ENCODE measurements at regions not wholly inside any gene's neighbourhood (a gene's known extent, or its start where the extent isn't known, plus 50 kb on each side); places are given as distances from the start of the nearest gene placed in this dataset.

GRCh38 chr5:173801006-173801405 is 87.1 kb upstream of the CPEB4 start:
- H3K4me3 ChIP-seq, result no peak overlapping the region
- no peaks in the 10 kb centered on the region for H3K27me3 ChIP-seq
- H3K4me1 ChIP-seq (ENCODE audit: low read depth), result peaks cover 7% of the 10 kb centered on the region
- H3K9me3 ChIP-seq (ENCODE audit: low read depth), result no peaks in the 10 kb centered on the region
- no peak overlapping the region for H3K27ac ChIP-seq
- H3K36me3 ChIP-seq, result no peaks in the 10 kb centered on the region
- TF ChIP-seq, protein P1, sequence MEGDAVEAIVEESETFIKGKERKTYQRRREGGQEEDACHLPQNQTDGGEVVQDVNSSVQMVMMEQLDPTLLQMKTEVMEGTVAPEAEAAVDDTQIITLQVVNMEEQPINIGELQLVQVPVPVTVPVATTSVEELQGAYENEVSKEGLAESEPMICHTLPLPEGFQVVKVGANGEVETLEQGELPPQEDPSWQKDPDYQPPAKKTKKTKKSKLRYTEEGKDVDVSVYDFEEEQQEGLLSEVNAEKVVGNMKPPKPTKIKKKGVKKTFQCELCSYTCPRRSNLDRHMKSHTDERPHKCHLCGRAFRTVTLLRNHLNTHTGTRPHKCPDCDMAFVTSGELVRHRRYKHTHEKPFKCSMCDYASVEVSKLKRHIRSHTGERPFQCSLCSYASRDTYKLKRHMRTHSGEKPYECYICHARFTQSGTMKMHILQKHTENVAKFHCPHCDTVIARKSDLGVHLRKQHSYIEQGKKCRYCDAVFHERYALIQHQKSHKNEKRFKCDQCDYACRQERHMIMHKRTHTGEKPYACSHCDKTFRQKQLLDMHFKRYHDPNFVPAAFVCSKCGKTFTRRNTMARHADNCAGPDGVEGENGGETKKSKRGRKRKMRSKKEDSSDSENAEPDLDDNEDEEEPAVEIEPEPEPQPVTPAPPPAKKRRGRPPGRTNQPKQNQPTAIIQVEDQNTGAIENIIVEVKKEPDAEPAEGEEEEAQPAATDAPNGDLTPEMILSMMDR (IDR thresholded peaks at IDR 0.05; ENCODE audit: low read depth, low read length), result no peak
- DNase-seq (ENCODE audit: low read depth in 1 of 2, low spot score in 1 of 2), result no peak

DNA sequence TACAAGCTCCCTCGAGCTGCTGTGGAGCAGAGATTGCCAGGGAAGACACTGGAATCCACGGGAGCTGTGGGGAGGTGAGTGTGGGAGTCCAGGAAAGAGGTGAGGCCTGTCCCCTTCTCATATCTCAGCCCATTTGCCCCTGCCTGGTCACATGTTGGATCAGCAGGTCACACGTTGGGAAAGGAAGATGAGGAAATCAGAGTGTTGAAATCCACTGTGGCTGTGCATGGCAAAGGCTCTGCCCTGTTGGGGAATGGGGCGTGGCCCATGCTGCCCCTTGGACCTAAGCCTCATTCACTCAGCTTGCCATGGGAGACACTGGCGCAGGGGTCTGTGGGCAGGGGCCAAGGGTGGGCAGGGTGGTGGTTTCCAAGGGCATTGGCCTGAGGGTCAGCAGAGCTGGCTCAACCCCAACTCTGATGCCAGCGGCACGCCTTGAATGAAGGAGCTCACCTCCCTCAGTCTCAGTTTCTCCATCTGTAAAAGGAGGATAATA is 85.4 kb upstream of the CPEB4 start:
- H3K4me3 ChIP-seq, result no peak overlapping the region
- H3K4me1 ChIP-seq (ENCODE audit: low read depth), result peaks cover 6% of the 10 kb centered on the region
- H3K9me3 ChIP-seq (ENCODE audit: low read depth), result no peaks in the 10 kb centered on the region
- H3K27me3 ChIP-seq, result no peaks in the 10 kb centered on the region
- TF ChIP-seq, protein P1 (IDR thresholded peaks at IDR 0.05; ENCODE audit: low read depth, low read length), result no peak
- H3K36me3 ChIP-seq, result no peaks in the 10 kb centered on the region
- H3K27ac ChIP-seq, result no peak overlapping the region
- peak in 1 of 2 donors; percentile 82 for DNase-seq (ENCODE audit: low read depth in 1 of 2, low spot score in 1 of 2)

DNA sequence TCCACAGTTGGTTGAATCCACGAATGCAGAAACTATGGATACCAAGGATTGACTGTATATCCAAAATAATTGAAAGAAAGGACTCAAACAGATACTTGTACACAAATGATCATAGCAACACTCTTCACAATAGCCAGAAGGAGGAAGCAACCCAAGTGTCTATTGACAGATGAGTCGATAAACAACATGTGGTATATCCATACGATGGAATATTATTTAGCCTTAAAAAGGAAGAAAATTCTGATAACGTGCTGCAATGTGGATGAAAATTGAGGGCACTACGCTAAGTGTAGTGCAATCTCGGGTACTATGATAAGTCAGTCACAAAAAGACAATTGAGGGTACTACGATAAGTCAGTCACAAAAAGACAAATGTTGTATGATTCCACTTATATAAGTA is 83.6 kb upstream of the CPEB4 start:
- TF ChIP-seq, protein P1 (IDR thresholded peaks at IDR 0.05; ENCODE audit: low read depth, low read length), result no peak
- Histone ChIP-seq H3K4me3 (no peak overlapping the region), H3K36me3 (no peaks in the 10 kb centered on the region), H3K4me1 (ENCODE audit: low read depth) (no peaks in the 10 kb centered on the region), H3K9me3 (ENCODE audit: low read depth) (no peaks in the 10 kb centered on the region), H3K27ac (no peak overlapping the region), H3K27me3 (no peaks in the 10 kb centered on the region)
- DNase-seq (ENCODE audit: low read depth in 1 of 2, low spot score in 1 of 2), result no peak

DNA sequence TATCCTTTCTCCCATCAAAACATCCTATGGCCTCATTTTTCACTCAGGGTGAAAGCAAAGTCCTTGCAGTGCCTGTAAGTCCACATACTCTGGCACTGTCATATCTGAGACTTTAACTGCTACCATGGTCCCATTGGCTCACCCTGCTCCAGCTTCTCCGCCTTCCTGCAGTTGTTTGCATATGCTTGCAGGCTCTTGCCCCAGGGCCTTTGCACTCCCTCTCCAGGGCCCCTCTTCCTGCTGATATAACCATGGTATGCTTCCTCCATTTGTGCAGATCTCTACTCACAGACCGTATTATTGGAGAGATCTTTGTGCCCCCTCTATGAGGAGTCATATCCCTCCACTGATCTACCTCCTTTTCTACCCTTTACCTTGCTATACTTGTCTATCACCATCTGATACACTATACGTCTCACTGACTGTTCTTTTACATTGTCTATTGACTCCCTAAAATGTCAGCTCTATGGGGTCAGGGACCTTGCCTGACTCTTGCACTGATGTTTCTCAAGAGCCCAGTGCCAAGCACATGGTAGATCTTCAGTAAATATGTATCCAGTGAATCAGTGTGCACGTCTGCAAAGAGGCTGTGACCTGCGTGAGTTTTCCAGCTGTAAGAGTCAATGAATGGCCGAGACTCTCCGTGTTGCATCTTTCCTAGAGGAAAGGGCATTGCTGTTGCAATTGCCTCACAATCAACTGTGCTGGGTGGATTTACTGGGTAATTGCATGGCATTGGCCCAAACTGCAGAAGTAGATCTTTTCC is 81.7 kb upstream of the CPEB4 start:
- Histone ChIP-seq H3K4me3 (no peak overlapping the region), H3K27ac (no peak overlapping the region), H3K36me3 (no peaks in the 10 kb centered on the region), H3K27me3 (no peaks in the 10 kb centered on the region), H3K4me1 (ENCODE audit: low read depth) (no peaks in the 10 kb centered on the region), H3K9me3 (ENCODE audit: low read depth) (no peaks in the 10 kb centered on the region)
- no peak for DNase-seq (ENCODE audit: low read depth in 1 of 2, low spot score in 1 of 2)
- TF ChIP-seq, protein P1 (IDR thresholded peaks at IDR 0.05; ENCODE audit: low read depth, low read length), result no peak

DNA sequence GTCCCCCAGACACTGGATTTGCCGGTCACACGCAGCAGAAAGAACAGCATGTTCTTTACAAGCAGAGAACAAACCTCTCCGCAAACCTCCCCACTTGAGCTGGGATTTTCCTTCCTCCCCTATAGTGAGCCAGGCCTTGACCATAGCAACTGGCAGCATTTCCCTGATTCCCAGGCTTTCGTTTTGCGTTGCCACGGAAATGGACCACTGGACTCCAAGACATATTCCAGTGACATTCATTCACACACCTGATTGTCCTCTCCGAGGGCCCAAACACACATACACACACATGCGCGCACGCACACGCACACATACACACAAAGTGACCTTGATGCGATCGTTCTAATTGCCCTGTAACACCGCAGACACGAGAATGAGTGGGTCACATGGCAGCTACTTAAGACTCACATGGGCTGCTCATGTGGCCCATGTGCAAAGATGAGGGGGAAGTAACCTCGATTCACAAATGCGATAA is 80.9 kb upstream of the CPEB4 start:
- TF ChIP-seq, protein P1 (IDR thresholded peaks at IDR 0.05; ENCODE audit: low read depth, low read length), result no peak
- H3K36me3 ChIP-seq, result no peaks in the 10 kb centered on the region
- no peaks in the 10 kb centered on the region for H3K4me1 ChIP-seq (ENCODE audit: low read depth)
- H3K9me3 ChIP-seq (ENCODE audit: low read depth), result no peaks in the 10 kb centered on the region
- no peak for DNase-seq (ENCODE audit: low read depth in 1 of 2, low spot score in 1 of 2)
- H3K27me3 ChIP-seq, result no peaks in the 10 kb centered on the region
- no peak overlapping the region for H3K4me3 ChIP-seq
- no peak overlapping the region for H3K27ac ChIP-seq

All from cardiac muscle cell (in vitro differentiated cells and primary cell).